ENCODE measurements at regions not wholly inside any gene's neighbourhood (a gene's known extent, or its start where the extent isn't known, plus 50 kb on each side); places are given as distances from the start of the nearest gene placed in this dataset.

DNA sequence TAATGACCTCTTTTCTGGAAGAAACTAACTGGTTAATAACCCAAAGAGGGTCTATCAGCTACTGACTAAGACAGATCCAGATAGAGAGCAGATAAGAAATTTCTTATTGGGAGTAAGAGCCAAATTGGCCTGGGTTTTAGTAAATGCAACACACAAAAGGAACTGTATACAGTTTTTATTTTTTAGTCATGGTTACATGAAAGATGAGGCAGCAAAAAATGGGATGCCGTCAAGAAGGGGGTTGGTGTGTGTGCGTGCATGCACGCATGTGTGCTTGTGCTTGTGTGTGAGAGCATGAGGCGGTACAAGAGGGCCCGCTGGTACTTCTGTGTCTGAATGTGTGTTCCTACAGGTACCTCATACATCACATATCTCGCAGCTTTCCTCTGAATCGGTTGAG is 466.2 kb upstream of the HNRNPA3 start:
- no peaks in the 10 kb centered on the region for H3K9me3 ChIP-seq
- H3K27me3 ChIP-seq = no peaks in the 10 kb centered on the region
- DNase-seq = no peak
- TF ChIP-seq POLR2A (IDR thresholded peaks at IDR 0.05) = no peak
- TF ChIP-seq, protein P1, sequence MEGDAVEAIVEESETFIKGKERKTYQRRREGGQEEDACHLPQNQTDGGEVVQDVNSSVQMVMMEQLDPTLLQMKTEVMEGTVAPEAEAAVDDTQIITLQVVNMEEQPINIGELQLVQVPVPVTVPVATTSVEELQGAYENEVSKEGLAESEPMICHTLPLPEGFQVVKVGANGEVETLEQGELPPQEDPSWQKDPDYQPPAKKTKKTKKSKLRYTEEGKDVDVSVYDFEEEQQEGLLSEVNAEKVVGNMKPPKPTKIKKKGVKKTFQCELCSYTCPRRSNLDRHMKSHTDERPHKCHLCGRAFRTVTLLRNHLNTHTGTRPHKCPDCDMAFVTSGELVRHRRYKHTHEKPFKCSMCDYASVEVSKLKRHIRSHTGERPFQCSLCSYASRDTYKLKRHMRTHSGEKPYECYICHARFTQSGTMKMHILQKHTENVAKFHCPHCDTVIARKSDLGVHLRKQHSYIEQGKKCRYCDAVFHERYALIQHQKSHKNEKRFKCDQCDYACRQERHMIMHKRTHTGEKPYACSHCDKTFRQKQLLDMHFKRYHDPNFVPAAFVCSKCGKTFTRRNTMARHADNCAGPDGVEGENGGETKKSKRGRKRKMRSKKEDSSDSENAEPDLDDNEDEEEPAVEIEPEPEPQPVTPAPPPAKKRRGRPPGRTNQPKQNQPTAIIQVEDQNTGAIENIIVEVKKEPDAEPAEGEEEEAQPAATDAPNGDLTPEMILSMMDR (IDR thresholded peaks at IDR 0.05) = no peak
- H3K4me3 ChIP-seq = no peak overlapping the region
- H3K36me3 ChIP-seq (ENCODE audit: low read depth, missing control alignments) = no peaks in the 10 kb centered on the region
- 89 to 94% methylated on average over 7 of the region's 7 CpGs for WGBS, 2 donors
- intact Hi-C loops (cut with DNase I; ENCODE audit: low total_unique reads) = no loop called here
- no peak overlapping the region for H3K27ac ChIP-seq
- no peaks in the 10 kb centered on the region for H3K4me1 ChIP-seq

DNA sequence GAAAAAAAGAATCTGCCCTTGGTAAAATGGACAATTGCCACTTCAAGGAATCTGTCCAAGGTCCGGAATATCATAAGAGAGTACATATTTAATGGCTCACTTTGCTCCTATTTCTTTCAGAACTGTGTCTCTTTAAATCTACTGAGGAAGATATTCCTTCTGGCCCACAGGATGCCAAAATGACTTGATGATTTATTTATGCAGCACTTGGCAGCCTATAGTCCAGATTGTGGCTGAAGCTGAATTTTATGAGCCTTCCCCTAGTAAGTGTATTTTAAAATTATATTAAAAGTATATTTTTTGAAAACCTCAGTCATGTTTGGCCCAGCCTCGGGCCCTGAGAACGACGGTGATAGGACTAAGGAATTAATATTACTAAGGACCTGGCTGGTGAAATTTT is 465.1 kb upstream of the HNRNPA3 start:
- Histone ChIP-seq H3K36me3 (ENCODE audit: low read depth, missing control alignments) (no peaks in the 10 kb centered on the region), H3K9me3 (no peaks in the 10 kb centered on the region), H3K4me1 (no peaks in the 10 kb centered on the region), H3K27me3 (no peaks in the 10 kb centered on the region), H3K27ac (no peak overlapping the region), H3K4me3 (no peak overlapping the region)
- no peak for DNase-seq
- intact Hi-C loops (cut with DNase I; ENCODE audit: low total_unique reads) = no loop called here
- WGBS, 2 donors = 59 to 61% methylated on average over 4 of the region's 4 CpGs
- TF ChIP-seq, protein P1 (IDR thresholded peaks at IDR 0.05) = no peak
- TF ChIP-seq POLR2A (IDR thresholded peaks at IDR 0.05) = no peak

DNA sequence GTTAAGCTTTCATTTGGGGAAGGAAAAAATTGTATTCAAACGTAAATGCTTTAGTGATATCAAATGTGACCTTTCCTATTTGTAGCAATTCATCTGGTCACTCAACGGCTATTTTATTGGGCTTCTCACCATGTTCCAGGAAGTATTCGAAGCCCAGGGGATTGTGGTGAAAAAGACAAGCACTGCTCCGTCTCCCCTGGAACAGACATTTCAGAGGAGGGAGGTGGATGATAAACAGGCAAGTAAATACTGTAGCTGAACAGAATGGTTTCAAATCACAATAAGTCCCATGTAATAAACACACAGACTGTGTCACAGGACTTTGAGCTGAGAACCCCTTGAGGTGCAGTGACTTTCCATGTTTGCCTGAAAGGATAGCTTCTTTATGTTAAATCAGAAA is 464.7 kb upstream of the HNRNPA3 start:
- WGBS, 2 donors = 45 to 59% methylated on average over 4 of the region's 4 CpGs
- Histone ChIP-seq H3K36me3 (ENCODE audit: low read depth, missing control alignments) (no peaks in the 10 kb centered on the region), H3K27ac (no peak overlapping the region), H3K27me3 (no peaks in the 10 kb centered on the region), H3K4me1 (no peaks in the 10 kb centered on the region), H3K9me3 (no peaks in the 10 kb centered on the region), H3K4me3 (no peak overlapping the region)
- no peak for DNase-seq
- TF ChIP-seq POLR2A (IDR thresholded peaks at IDR 0.05) = no peak
- TF ChIP-seq, protein P1 (IDR thresholded peaks at IDR 0.05) = no peak
- intact Hi-C loops (cut with DNase I; ENCODE audit: low total_unique reads) = no loop called here

DNA sequence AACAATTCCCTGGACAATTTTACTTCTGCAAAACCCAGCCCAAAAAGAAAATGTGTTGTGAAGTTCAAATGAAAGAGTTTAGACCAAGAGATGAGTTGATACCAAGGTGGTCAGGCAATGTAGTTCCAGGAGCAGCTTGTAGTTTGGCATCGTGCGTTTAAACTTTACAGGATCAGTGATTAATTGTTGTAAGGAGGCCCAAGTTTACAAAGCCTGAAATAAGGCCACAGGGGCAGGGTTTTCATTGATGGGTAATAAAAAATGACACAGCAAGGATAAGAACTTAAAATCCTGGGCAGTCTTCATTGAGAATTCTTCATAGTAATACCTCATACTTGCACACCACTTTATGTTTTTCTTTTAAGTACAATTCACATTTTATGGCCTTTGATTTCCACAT is 463.9 kb upstream of the HNRNPA3 start:
- no peaks in the 10 kb centered on the region for H3K36me3 ChIP-seq (ENCODE audit: low read depth, missing control alignments)
- TF ChIP-seq POLR2A (IDR thresholded peaks at IDR 0.05) = no peak
- TF ChIP-seq, protein P1 (IDR thresholded peaks at IDR 0.05) = no peak
- H3K4me1 ChIP-seq = no peaks in the 10 kb centered on the region
- no peaks in the 10 kb centered on the region for H3K27me3 ChIP-seq
- no peak overlapping the region for H3K27ac ChIP-seq
- intact Hi-C loops (cut with DNase I; ENCODE audit: low total_unique reads) = no loop called here
- no peak overlapping the region for H3K4me3 ChIP-seq
- 65 to 67% methylated on average over 2 of the region's 2 CpGs for WGBS, 2 donors
- DNase-seq = no peak
- H3K9me3 ChIP-seq = no peaks in the 10 kb centered on the region

DNA sequence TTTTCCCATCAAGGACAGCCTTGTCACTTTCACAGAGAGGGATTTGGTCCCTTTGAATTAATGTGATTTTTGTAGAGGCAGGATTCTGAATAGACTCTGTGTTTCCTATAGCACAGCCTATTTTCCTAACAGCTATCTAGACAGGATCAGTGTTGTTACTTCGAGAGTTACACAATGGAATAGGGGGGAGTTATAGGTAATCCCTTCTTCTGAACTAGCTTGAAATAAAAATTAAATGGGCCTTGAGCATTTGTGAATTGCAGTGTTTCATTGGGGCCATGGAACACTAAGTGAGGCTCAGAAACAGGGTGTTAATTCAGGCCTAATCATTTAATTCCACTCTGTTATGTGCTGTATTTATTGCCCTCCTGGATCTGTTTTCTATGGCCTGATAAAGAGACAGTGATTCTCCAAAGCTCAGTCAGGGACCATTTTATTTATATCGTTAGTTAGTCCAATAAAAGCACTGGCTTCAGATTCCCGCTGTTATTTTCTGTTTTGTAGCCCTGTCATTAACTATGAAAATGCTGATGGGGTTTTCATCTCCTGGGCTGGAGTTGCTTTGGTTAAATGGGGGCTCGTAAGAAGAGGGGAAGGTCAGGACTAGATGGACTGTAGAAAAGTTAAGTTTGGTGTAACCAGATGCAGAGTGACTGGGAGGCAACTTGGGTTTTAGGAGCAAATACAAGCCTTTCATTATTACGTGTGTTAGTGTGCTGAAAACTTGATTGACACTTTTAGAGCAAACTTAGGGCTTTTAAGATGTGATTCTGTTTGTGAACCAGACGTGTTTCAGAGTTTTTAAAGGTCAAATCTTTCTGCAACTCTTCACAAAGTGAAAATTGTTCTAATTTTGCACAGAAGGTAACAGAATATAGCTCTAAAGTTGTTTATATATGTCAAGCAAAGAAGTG is 461.0 kb upstream of the HNRNPA3 start:
- WGBS, 2 donors = 55 to 58% methylated on average over 6 of the region's 6 CpGs
- intact Hi-C loops (cut with DNase I; ENCODE audit: low total_unique reads) = no loop called here

More for the DNA sequence above, 461.0 kb upstream of the HNRNPA3 start:
- TF ChIP-seq POLR2A (IDR thresholded peaks at IDR 0.05) = no peak
- TF ChIP-seq, protein P1 (IDR thresholded peaks at IDR 0.05) = no peak
- no peak overlapping the region for H3K27ac ChIP-seq
- DNase-seq = no peak
- no peaks in the 10 kb centered on the region for H3K27me3 ChIP-seq
- no peak overlapping the region for H3K4me3 ChIP-seq
- no peaks in the 10 kb centered on the region for H3K4me1 ChIP-seq
- no peaks in the 10 kb centered on the region for H3K36me3 ChIP-seq (ENCODE audit: low read depth, missing control alignments)
- H3K9me3 ChIP-seq = no peaks in the 10 kb centered on the region
